ENCODE measurements at regions not wholly inside any gene's neighbourhood (a gene's known extent, or its start where the extent isn't known, plus 50 kb on each side); places are given as distances from the start of the nearest gene placed in this dataset.

DNA sequence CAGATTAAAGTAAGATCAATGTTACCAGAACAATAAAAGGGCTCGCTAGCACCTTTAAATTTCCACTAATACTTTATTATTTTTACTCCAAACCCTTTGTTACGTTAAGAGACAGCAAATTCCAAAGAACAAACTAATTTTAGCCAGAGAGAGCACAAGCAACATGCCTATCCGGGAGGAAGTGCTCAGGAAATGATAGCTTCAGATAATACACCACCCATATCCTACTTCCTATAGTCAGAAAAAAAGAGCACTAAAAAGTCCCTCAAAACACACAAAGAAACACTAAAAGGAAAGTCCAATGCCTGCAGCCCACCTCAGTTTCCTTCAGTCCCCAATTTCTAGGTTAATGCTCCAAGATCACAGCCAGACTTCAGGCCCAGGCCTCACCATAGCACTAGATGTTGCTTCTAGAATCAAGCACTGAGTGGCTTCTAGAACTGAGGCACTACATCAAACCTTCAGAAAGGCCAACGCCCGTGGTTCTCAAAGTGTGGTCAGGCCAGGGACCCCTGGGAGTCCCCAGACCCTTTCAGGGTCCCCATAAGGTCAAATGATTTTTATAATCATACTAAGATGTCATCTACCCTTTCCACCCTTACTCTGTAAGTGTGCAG, 142.6 kb downstream of the PSMG1 start:
- no peak overlapping the region for H3K27ac Mint-ChIP-seq (ENCODE audit: low read depth, unreplicated experiment)
- ChIA-PET POLR2A (no interaction called here), CTCF (interaction anchor here (0.9 kb wide), 1 partner anchor 329 kb away, joined by 3 read pairs; no protein-coding TSS in a partner anchor)
- H3K4me1 Mint-ChIP-seq (ENCODE audit: insufficient read depth, unreplicated experiment): no peaks in the 10 kb centered on the region
- no peak overlapping the region for H3K4me3 Mint-ChIP-seq (ENCODE audit: unreplicated experiment)
- H3K36me3 Mint-ChIP-seq (ENCODE audit: insufficient read depth, unreplicated experiment): no peaks in the 10 kb centered on the region
- DNase-seq (ENCODE audit: unreplicated experiment): no peak
- intact Hi-C loops (cut with micrococcal nuclease): loop anchor here (10.0 kb wide), 1 partner anchor 126 kb away; no protein-coding TSS in a partner anchor
- H3K27me3 Mint-ChIP-seq (ENCODE audit: insufficient read depth, unreplicated experiment): no peaks in the 10 kb centered on the region
- TF ChIP-seq, protein P1, sequence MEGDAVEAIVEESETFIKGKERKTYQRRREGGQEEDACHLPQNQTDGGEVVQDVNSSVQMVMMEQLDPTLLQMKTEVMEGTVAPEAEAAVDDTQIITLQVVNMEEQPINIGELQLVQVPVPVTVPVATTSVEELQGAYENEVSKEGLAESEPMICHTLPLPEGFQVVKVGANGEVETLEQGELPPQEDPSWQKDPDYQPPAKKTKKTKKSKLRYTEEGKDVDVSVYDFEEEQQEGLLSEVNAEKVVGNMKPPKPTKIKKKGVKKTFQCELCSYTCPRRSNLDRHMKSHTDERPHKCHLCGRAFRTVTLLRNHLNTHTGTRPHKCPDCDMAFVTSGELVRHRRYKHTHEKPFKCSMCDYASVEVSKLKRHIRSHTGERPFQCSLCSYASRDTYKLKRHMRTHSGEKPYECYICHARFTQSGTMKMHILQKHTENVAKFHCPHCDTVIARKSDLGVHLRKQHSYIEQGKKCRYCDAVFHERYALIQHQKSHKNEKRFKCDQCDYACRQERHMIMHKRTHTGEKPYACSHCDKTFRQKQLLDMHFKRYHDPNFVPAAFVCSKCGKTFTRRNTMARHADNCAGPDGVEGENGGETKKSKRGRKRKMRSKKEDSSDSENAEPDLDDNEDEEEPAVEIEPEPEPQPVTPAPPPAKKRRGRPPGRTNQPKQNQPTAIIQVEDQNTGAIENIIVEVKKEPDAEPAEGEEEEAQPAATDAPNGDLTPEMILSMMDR (IDR thresholded peaks at IDR 0.05; ENCODE audit: unreplicated experiment): no peak
- no TSS peak for BruUV-seq (replicated peaks)
- H3K9me3 Mint-ChIP-seq (ENCODE audit: unreplicated experiment): no peaks in the 10 kb centered on the region

DNA sequence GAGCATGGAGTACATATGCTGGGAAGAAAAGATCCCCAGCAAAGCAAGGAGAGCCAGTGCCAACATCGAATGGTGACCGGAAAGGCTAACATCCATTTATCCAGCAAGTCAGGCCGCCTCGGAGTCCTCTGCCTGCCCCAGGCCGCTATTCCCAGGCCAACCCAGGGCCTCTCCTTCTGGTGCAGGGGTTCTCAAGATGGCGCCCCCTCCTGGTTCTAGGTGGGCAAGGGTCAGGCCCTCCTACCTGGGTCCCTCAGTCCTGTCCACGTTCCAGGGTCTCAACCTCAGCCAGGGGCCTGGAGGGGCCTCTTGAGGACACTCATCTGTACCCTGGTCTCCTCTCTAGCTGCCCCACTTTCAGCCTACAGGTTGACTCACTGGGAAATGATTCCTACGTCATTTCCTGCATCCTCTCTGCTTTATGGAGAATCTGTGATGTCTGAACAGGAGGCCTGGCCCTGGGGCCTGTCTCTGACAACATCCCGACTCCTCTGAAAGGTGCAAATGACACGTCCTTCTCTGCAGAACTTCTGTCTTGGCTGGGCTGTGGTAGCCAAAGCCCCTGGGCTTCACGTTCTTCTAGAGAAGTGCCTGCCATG, 145.3 kb downstream of the PSMG1 start:
- ChIA-PET CTCF (interaction anchor here (0.5 kb wide), 1 partner anchor 178 kb away, joined by 3 read pairs; no protein-coding TSS in a partner anchor), POLR2A (no interaction called here)
- Mint-ChIP-seq H3K27me3 (ENCODE audit: insufficient read depth, unreplicated experiment) (no peaks in the 10 kb centered on the region), H3K4me1 (ENCODE audit: insufficient read depth, unreplicated experiment) (no peaks in the 10 kb centered on the region), H3K27ac (ENCODE audit: low read depth, unreplicated experiment) (no peak overlapping the region), H3K36me3 (ENCODE audit: insufficient read depth, unreplicated experiment) (no peaks in the 10 kb centered on the region), H3K9me3 (ENCODE audit: unreplicated experiment) (no peaks in the 10 kb centered on the region), H3K4me3 (ENCODE audit: unreplicated experiment) (no peak overlapping the region)
- TF ChIP-seq, protein P1 (IDR thresholded peaks at IDR 0.05; ENCODE audit: unreplicated experiment): no peak
- intact Hi-C loops (cut with micrococcal nuclease): no loop called here
- BruUV-seq (replicated peaks): no TSS peak
- DNase-seq (ENCODE audit: unreplicated experiment): no peak

DNA sequence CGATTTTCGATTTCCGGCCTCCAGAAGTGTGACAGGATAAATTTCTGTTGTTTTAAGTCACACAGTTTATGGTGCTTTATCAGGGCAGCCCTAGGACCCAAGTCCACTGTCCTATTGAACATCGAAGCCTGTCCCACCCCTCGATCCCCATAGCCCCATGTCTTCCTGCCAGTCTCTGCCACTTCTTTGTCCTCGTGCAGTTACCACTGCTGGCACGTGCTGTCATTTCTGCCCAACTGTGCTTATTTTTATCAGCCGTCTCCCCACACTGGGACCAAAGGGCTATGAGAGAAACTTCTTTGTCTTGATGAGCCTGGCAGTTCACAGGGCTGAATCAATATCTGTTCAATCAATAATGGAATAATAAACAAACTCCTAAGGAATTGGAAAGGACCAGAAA, 146.7 kb downstream of the PSMG1 start:
- no peaks in the 10 kb centered on the region for H3K9me3 Mint-ChIP-seq (ENCODE audit: unreplicated experiment)
- no peaks in the 10 kb centered on the region for H3K27me3 Mint-ChIP-seq (ENCODE audit: insufficient read depth, unreplicated experiment)
- BruUV-seq (replicated peaks): no TSS peak
- no peaks in the 10 kb centered on the region for H3K36me3 Mint-ChIP-seq (ENCODE audit: insufficient read depth, unreplicated experiment)
- H3K4me3 Mint-ChIP-seq (ENCODE audit: unreplicated experiment): no peak overlapping the region
- no peak for DNase-seq (ENCODE audit: unreplicated experiment)
- H3K27ac Mint-ChIP-seq (ENCODE audit: low read depth, unreplicated experiment): no peak overlapping the region
- intact Hi-C loops (cut with micrococcal nuclease): no loop called here
- TF ChIP-seq, protein P1 (IDR thresholded peaks at IDR 0.05; ENCODE audit: unreplicated experiment): no peak
- POLR2A ChIA-PET: no interaction called here
- CTCF ChIA-PET: interaction anchor here (0.6 kb wide), 1 partner anchor 24 kb away, joined by 3 read pairs; no protein-coding TSS in a partner anchor
- H3K4me1 Mint-ChIP-seq (ENCODE audit: insufficient read depth, unreplicated experiment): no peaks in the 10 kb centered on the region

DNA sequence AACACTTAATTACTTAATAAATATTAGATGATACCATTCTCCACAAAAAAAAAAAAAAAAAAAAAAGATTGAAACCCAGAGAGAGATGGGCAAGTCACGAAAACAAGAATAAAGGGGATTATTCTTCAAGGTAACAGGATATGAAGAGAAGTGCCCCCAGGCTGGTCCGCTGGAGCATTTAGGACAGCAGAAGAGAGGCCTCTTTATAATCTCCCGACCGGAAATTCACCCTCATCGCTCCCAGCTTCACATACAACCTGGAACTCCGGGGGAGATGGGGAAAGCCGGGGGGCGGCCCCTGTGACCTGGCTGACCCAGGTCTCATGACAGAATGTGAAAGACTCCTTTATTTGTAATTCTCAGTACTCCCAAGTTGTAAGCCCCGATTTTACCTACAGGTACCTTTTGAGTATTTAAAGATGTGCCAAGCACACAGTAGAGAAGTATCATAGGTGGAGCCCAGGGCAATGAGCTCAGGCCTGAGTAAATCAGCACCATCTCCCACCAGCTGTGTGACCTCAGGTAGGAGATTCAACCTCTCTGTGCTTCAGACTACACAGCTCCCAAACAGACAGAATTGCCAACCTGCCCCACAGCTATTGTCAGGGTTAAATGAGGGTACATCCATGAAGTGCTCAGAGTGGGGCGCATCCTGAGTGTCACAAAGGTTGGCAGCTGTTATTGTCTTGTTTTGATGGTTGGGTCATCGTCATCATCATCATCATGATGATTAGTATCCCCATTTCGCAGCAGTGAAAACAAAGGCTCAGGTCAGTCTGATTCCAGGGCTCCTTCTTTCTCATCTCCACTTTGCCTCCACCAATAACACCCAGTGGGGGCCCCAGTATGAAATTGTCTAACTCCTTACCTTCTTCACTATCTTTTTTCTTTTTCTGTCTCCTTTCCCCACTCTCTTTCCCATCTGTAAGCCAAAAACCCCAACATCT, 148.4 kb downstream of the PSMG1 start:
- ChIA-PET POLR2A (interaction anchor here (1.1 kb wide), 1 partner anchor 13 kb away, joined by 3 read pairs; no protein-coding TSS in a partner anchor), CTCF (interaction anchor here (0.6 kb wide), 2 partner anchors 15 to 408 kb away, joined by 3 to 4 read pairs; no protein-coding TSS in a partner anchor)
- no TSS peak for BruUV-seq (replicated peaks)
- Mint-ChIP-seq H3K4me3 (ENCODE audit: unreplicated experiment) (no peak overlapping the region), H3K27ac (ENCODE audit: low read depth, unreplicated experiment) (peak overlapping the region; percentile 7), H3K4me1 (ENCODE audit: insufficient read depth, unreplicated experiment) (peaks cover 5% of the 10 kb centered on the region), H3K9me3 (ENCODE audit: unreplicated experiment) (no peaks in the 10 kb centered on the region), H3K36me3 (ENCODE audit: insufficient read depth, unreplicated experiment) (no peaks in the 10 kb centered on the region), H3K27me3 (ENCODE audit: insufficient read depth, unreplicated experiment) (no peaks in the 10 kb centered on the region)
- TF ChIP-seq, protein P1 (IDR thresholded peaks at IDR 0.05; ENCODE audit: unreplicated experiment): no peak
- intact Hi-C loops (cut with micrococcal nuclease): no loop called here
- no peak for DNase-seq (ENCODE audit: unreplicated experiment)
